H4 (cell line): ENCODE measurements at regions not wholly inside any gene's neighbourhood (a gene's known extent, or its start where the extent isn't known, plus 50 kb on each side); places are given as distances from the start of the nearest gene placed in this dataset.

ENCODE experiments used
- DNase-seq: peaks from one replicate; pipeline ENCODE4 v3.0.0-alpha.2; 2015; ENCODE audit warnings: low spot score

DNA sequence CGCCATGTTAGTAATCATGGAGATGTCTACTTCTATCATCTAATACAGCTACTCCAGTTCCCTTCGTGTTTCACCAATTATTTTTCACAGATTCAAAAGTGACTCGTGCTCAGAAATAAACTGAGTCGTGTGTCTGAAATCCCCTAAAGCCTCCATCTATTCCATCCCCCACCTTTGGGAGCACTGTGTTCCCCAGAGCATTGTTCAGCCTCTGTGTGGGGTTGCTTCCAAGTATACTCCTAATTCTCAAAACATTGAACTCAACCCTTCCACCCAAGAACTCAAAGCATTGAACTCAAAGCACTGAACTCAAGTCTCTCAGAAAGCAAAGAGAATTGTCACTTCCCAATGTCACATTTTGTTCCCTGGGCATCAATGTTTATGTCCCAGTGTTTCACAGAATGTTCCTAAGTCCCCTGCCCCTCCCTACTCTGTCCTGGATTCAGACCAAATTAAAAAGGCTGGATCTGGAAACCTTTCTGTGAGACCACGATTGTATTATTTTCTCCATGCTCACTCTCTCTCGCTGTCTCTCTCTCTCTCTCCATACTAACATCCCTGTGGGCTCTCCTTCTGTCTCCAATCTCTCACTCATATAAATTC lies 138.5 kb upstream of the QRFPR start:
- DNase-seq, result no peak

DNA sequence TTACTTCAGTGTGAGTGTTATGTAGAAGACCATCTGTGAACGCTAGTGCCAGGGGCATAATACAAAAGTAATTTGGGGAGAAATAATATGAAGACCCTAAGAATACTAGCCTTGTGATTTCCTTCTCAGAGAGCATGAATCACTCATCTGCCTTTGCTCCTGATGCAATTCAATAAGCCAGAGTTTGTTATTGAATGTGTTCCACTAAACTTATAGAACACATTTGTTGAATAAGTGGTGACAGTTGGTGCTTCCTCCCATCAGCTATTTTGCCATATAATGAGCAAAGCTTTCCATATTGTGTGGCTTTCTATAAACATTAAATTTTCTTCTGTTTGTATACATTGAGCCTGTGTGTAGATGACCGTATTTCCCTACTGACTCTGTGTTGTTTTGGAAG lies 136.4 kb upstream of the QRFPR start:
- no peak for DNase-seq

DNA sequence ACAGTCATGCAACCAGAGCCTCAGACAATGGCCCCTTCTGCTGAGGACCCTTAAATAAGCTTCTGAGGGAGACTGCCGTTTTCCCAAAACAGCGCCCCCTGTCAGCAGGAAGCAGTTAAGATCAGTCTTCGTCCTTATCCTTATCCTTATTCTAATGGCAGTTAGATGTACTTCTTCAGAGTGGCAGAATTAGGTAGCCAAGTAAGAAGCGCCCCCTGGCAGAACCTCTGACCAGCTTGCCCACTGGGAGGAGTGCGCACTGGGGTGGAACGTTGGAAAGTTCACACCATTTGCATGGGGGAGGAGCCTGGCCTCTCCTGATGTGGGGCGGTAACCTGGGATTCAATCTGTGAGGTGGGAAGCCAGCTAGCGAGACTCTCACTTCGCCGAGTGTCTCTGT lies 133.6 kb upstream of the QRFPR start:
- DNase-seq, result no peak

DNA sequence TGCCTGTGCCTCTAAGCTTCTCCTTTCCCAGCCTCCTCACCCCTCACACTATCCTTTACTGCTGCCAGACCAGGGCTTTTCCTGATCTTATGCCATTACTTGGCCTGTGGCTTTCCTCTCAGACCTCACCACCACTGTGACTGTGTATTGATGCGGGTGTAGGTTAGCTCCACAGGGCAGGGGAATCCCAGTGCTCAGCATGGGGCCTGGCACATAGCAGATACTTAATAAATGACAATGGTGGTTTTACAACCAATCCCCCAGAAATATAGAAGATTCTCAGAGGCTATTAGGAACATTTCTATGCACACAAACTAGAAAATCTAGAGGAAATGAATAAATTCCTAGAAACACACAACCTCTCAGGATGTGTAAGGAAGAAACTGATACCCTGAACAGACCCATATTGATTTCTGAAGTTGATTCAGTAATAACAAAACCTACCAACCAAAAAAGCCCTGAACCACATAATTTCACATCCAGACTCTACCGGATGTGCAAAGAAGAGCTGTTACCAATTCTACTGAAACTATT lies 129.6 kb upstream of the QRFPR start:
- DNase-seq, result no peak

DNA sequence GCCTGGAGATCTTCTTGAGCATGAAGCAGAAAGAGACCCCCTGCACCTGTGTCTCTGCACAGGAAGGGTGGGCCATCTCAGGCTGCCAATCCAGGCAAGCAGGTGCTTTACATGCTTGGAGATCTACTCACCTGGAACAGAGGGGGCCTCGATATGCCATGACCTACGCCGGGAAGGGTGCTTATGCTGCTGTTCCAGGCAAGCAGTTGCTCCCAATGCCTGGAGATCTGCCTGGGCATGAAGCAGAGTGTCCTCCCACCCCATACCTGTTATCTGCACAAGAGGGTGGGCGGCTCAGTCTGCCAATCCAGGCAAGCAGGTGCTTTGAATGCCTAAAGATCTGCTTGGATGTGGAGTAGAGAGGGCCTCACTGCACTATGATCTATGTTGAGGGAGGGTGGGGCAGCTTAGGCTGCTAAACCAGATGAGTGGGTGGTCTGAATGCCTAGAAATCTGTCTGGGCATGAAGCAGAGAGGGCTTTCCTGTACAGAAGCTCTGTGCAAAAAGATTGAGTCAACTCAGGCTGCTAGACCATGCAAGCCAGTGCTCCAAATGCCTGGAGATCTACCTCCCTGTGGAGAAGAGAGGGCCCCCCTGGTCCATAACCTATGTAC lies 104.5 kb upstream of the QRFPR start:
- no peak for DNase-seq

DNA sequence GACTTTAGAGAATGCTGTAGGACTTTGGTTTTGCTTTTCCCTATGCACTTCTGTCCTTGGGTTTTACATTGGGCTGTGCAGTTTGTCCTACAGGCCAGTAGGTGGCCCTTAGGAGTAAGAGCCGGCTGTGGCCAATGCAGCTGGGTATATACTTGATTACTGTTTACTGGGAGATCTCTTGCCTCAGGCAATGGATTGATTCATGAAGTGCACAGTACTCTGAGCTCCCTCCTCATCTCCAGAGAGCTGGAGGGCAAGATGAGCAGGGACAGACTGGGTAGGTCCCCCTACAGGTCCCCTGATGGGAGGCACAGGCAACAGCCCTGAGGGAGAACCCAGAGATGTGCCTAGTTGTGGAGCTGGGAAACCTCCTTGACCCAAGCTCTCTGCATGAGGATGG lies 103.8 kb upstream of the QRFPR start:
- peak; percentile 48 for DNase-seq

DNA sequence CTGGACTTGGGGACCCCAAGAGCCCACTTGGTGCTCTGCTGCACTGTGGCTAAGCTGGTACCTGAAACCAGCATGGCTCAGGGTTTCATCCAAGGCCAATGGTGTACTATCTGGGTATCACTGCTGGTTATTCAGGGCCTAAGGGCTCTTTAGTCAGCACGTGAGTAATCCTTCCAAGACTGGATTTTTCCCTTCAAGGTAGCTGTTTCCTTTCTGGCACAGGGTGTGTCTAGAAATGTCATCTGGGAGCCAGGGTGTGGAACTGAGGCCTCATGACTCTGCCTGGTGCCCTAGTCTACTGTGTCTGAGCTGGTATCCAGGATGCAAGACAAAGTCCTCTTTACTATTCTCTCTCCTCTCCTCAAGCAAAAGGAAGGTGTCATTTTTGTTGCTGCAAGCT lies 99.0 kb upstream of the QRFPR start:
- DNase-seq, result no peak

DNA sequence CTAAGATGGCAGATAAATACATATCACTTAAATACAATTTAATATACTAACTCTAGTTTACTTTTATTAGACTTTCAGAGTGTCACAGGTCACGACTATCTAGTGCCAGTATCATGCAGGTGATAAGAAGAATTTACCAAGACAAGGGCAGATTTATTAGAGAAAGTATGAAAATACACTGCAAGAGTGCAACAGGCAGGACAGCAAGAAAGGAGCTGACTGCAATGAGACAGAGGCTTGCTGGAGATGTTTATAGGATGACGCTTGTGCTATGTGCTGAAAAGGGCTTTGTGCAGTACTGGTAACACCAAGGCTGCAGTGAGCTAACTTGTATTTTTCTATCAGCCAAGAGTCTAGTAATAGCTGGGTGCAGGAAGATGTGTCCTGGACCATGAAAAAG lies 96.7 kb upstream of the QRFPR start:
- DNase-seq, result no peak

DNA sequence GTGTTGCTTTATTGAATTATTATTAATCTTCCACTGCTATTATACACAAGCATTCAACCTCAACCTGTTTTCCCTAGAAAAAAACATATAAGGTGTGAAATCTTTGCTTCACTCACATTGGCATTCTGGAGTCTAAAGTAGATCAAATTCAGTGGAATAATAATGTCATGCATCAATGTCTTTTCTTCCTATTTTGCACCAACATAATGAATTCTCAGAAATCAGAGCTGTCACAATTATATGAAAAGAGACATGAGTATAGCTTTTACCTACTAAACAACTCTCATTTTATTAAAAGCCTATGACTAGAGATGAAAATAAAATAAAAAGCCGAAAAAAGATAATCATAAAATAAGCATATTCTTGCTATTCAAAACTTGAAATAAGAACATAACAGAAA lies 96.3 kb upstream of the QRFPR start:
- no peak for DNase-seq

DNA sequence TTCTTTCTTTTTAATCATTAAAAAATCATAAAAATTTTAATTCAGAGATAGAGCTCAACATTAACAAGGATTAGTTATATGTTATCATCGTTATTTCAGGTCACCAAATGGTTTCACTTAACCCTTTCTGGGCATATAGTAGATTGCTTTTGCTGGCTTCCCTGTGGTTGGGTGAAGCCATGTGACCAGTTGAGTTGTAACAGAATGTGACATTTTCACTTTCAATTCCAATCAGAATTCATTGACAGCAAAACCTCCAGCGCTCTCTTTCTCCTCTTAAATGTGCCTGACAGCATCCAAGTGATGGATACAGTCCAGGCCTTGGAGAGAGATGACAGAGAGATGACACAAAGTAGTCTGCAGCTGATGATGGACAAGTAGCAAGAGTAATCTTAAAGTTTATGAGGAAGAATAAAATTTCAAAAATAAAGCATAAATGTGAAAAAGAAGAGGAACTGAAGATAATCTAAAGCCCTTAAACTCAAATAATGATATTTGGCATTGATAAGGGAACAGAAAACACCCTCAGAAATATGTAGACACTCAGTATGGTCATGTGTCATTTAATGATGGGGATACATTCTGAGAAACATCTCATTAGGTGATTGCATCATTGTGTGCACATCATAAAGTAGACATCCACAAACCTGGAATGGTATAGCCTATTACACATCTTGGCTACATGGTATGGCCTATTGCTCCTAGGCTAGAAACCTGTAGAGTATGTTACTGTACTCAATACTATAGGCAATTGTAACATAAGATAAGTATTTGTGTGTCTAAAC lies 92.3 kb upstream of the QRFPR start:
- DNase-seq, result no peak

DNA sequence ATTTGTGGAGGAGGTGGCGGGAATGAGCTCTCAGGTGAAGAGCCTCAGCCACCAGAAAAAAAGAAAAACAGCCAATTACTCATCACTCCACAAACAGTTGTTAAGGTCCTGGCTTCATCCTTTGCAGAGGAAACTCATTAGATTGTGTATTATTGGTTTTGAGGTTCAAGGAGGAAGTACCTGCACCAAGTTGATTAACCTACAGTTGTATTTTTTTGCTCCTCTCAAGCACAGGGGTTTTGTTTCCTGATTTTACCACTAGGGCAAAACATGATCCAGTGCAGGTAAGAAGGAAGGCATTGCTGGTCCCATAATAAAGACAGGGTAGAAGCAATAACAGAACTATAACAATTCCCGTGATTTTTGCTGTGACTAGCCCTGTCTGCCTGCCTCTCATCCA lies 84.0 kb upstream of the QRFPR start:
- DNase-seq, result no peak

DNA sequence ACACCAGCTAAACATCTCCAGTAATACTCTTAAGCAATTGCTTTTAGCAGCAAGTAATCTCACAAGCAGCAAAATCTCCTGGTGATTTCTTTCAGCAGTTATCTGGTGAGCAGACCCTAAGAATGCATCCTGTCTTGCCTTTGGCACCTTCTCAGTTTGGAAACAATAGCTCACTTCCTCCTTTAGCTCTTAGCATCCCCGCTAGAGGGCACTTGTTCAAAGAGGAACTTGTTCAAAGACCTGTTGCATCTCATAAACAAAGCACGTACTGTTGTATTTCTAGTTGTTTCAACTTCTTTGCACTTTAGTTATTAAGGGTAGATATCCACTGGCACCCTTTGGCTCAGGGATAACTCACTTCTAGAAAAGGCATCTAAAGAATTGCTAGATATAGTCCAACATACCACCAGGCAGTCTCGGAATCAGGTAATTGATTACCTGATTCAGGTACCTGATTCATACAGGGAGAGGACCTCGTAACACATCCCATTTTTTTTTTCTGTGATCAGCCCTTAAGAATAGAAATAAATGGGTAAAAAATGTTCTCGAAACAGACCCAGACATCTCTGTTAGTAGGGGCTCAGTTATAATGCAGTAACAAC lies 81.9 kb upstream of the QRFPR start:
- peak; percentile 75 for DNase-seq

DNA sequence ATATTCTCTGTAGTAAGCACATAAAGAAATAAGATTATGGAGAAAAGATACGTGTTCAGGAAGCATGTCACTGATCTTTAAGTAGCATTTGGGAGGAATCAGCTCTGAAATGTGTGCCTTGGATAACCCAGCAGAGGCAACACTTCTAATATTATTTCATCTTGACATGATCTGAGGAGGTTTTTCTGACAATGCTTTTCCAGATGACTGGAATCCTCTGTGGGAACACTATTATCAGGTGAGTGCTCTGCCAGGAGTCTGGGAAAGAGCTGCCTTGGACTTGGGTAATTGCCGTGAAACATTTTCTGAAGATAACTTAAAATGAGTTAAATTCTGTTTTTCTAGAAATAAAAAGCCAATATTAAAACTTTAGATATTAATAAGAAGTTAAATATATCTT lies 78.2 kb upstream of the QRFPR start:
- DNase-seq, result no peak

DNA sequence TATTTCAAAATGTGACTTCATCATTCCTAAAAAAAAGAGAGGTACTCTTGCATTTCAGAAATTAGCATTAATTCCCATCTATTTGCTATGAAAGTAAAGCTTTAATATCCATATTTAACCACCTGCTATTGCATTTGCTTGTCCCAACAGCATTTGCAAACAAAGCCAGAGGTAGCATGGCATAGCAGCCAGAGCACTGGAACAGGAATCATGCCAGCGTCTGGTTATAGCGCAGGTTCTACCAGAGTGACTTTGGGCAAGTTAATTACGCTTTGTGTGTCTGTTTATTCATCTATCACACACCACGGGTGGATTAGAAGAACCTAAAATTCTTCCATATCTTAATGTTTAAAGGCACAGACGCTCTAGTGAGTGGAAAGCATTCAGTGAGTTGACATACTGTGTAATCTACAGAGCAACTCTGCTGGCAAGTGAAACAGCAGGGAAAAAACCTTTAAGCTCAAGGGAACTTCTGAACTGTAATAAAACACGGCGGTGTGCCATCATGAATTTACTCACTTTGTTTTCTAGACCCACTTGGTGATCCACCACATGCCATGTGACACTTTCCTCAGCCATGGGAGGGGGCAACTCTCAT lies 76.6 kb upstream of the QRFPR start:
- DNase-seq, result no peak

DNA sequence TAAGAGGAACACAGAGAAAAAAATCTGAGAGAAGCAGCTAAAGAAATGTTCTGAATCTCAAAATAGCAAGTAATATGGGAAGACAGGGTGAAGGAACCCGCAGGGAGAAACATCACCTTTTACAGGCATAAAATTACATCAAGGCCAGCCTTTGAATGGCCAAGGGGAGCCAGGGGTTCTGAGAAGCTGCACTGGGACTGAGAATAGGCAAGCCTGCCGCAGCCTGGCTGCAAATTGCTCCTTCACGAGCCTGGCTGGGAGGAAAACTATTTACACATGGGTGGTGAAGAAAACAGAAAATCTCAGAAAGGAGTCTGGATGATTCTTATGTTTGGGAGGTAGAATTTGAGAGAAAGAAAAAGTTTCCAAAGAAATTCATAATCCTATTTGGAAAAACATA lies 74.5 kb upstream of the QRFPR start:
- DNase-seq, result no peak

DNA sequence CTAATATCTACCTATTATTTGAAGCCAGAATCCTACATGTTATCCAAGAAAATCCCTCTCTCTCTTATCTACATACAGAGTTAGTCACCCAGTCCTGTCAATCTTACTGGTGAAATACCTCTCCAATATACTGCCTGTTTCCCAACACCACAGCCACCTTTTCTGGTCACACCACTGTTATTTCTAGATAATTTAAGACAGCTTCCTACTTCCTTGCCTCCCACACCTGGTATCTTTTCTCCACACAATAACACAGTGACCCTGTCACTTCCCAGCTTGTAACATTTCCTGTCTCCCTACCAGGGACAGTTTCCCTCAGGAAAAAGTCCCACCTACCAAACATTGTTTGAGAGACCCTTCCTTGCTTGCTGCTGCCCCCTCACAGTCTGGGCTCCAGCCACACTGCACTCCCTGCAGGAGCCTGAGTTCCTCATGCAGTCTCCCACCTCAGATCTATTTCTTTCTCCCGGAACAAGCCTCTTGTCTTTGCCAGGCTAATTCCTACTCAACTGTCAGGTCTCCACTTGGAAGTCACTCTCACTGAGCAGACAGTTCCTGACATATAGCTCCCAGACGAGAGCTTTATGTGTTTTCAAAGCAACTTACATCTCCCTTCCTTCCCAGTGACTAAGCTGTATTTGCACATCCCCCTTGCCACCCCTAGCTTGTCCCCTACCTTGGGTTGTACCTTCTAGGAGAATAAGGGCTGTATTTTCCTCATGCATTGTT lies 73.6 kb upstream of the QRFPR start:
- DNase-seq, result no peak

DNA sequence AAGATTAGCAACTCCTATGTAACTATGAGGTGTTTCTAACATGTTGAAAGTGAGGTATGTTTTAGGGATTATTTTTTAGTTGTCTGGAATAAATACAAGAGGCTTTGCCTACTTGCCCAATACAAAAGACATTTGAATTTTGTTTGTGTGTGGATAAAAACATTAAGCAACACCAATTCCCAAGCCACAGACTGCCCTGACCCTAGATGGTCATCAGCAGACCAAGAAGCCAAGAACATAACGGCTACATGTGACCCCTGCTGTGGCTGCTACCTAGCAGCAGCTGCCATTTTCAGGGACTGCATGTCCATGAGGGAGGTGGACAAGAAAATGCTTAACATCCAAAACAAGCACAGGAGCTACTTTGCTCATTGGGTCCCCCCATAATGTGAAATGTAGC lies 70.5 kb upstream of the QRFPR start:
- DNase-seq, result no peak

DNA sequence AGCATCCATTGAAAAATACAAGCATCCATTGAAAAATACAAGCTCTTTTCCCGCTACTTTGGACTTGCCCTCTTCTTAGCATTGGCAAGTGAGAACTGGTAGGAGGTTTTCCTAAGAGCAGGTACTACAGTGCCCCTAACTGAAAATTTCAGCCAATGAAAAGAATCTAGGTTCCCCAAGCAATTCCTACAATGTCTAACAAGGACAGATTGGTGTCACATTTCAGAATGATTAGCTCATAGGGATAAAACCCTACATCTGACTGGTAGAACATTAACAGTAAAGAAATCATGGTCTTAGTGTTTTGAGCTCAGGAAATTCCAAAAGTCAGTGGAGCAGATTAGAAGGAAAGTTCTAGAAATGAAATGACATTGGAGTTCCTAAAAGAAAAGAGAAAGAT lies 68.6 kb upstream of the QRFPR start:
- DNase-seq, result no peak

DNA sequence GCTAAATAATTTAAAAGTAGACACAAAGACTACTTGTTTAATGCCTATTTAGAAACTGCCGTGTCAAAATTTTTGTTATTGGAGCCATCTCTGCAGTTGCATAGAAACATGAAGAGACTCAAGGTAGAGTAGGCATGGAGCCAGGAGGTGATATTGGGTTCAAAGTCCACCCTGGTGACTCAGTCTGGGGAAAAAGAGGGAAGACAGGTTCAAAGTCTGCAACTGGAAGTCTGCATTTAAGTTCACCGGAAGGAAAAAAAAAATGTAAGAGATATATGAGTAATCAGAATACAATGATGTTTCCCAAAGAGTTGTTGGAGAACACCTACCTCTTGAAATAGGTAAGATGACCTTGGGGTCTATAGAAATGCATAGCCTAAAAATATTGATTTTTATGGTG lies 67.4 kb upstream of the QRFPR start:
- DNase-seq, result no peak

DNA sequence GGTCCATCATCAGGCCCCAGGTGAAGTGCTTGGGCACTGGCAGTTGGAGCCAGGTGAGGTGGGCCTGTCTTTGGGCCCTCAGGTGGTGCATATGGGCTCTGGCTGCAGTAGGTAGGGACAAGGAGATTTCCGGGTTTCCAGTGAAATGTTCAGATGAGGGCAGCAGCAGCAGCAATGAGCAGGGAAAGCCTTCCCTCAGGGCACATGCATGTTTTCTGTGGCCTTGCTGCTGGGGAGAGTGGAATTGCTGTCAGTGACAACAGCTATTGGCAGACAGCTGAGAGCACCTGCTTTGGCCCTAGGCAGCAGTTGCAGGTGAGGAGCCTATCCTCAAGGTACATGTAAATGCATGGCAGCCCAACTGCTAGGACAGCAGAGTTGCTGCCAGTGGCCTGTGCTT lies 58.9 kb upstream of the QRFPR start:
- DNase-seq, result no peak
